SK-N-MC (cell line): ENCODE measurements at regions not wholly inside any gene's neighbourhood (a gene's known extent, or its start where the extent isn't known, plus 50 kb on each side); places are given as distances from the start of the nearest gene placed in this dataset.

Experiments used
- EZH2 ChIP-seq: fragments of 200-600 bp; sonication (generic); IDR thresholded peaks from one replicate; pipeline ENCODE4 v1.6.1; 2017; ENCODE audit warnings: antibody characterized with exemption
- POLR2AphosphoS5 ChIP-seq: IDR thresholded peaks from 2 replicates; pipeline ENCODE4 v1.6.1; 2012; ENCODE audit warnings: mild to moderate bottlenecking, low read depth, low read length, borderline replicate concordance

DNA sequence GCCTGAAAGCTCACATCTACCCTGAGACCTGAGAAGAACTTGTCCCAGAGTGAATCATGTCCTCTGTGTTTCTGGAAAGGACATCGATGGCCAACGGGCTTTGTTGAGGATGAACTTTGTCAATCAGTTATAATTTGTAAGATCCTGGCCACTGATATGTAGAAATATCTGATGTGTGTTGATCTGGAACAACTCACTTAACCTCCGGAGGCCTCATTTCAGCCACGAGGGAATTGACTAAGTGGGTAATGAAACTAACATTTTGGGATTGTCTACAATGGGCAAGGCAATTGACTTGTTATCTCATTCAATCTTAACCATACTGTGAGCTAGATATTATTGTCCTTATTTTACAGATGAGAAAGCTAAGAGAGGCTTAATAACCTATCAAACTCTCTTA, 468.1 kb upstream of the NRP1 start:
- no peak for TF ChIP-seq POLR2AphosphoS5
- no peak for TF ChIP-seq EZH2
